HG03196 (cell line): ENCODE measurements at regions not wholly inside any gene's neighbourhood (a gene's known extent, or its start where the extent isn't known, plus 50 kb on each side); places are given as distances from the start of the nearest gene placed in this dataset.
"Not testable (repeated sequence)": the region's sequence is repeated elsewhere in the genome, so short reads cannot be mapped to it uniquely, and the experiment has no call there.

Experiments used
- ATAC-seq: cut with Tn5 transposase; IDR thresholded peaks from one replicate; pipeline ENCODE4 v1.9.1; 2021; ENCODE audit not compliant: unreplicated experiment

- ATAC-seq, result no peak
Observed at GRCh38 chr2:107688135-107688534, 138.6 kb upstream of the RGPD4 start.

GRCh38 chr2:107693604-107694003 is 133.1 kb upstream of the RGPD4 start:
- ATAC-seq, result no peak

GRCh38 chr2:107694667-107695066 is 132.0 kb upstream of the RGPD4 start:
- ATAC-seq, result no peak

GRCh38 chr2:107697385-107697784 is 129.3 kb upstream of the RGPD4 start:
- no peak for ATAC-seq

GRCh38 chr2:107698861-107699260 is 127.8 kb upstream of the RGPD4 start:
- ATAC-seq, result no peak

- ATAC-seq, result no peak
Observed at GRCh38 chr2:107700073-107700472, 126.6 kb upstream of the RGPD4 start.

GRCh38 chr2:107711941-107712340 is 114.8 kb upstream of the RGPD4 start:
- ATAC-seq, result no peak

- ATAC-seq, result no peak
Observed at GRCh38 chr2:107712857-107713256, 113.8 kb upstream of the RGPD4 start.

- no peak for ATAC-seq
Observed at GRCh38 chr2:107717661-107718060, 109.0 kb upstream of the RGPD4 start.

- ATAC-seq, result no peak
Observed at GRCh38 chr2:107719141-107719540, 107.6 kb upstream of the RGPD4 start.

- ATAC-seq, result no peak
Observed at GRCh38 chr2:107719836-107720235, 106.9 kb upstream of the RGPD4 start.

- ATAC-seq, result no peak
Observed at GRCh38 chr2:107721178-107721577, 105.5 kb upstream of the RGPD4 start.

- ATAC-seq, result no peak
Observed at GRCh38 chr2:107721586-107721985, 105.1 kb upstream of the RGPD4 start.

GRCh38 chr2:107725824-107726223 is 100.9 kb upstream of the RGPD4 start:
- not testable (repeated sequence) for ATAC-seq

GRCh38 chr2:107727318-107727717 is 99.4 kb upstream of the RGPD4 start:
- no peak for ATAC-seq

- ATAC-seq, result no peak
Observed at GRCh38 chr2:107728586-107728985, 98.1 kb upstream of the RGPD4 start.

GRCh38 chr2:107729440-107729839 is 97.3 kb upstream of the RGPD4 start:
- no peak for ATAC-seq

- no peak for ATAC-seq
Observed at GRCh38 chr2:107730898-107731297, 95.8 kb upstream of the RGPD4 start.

GRCh38 chr2:107731435-107731834 is 95.3 kb upstream of the RGPD4 start:
- ATAC-seq, result no peak

GRCh38 chr2:107735201-107735600 is 91.5 kb upstream of the RGPD4 start:
- ATAC-seq, result no peak

- ATAC-seq, result no peak
Observed at GRCh38 chr2:107737756-107738155, 88.9 kb upstream of the RGPD4 start.

GRCh38 chr2:107738266-107738665 is 88.4 kb upstream of the RGPD4 start:
- ATAC-seq, result no peak

- ATAC-seq, result no peak
Observed at GRCh38 chr2:107740300-107740699, 86.4 kb upstream of the RGPD4 start.

GRCh38 chr2:107742460-107743027 is 84.1 kb upstream of the RGPD4 start:
- no peak for ATAC-seq
